Neural progenitor cell (in vitro differentiated cells): ENCODE measurements at regions not wholly inside any gene's neighbourhood (a gene's known extent, or its start where the extent isn't known, plus 50 kb on each side); places are given as distances from the start of the nearest gene placed in this dataset.

Experiments used
- DNase-seq: peaks from one replicate; pipeline ENCODE4 v3.0.0-alpha.2; 2016; ENCODE audit warnings: low spot score
- H2AFZ ChIP-seq: fragments of 200-600 bp; sonication (generic); replicated peaks from 2 replicates; pipeline ENCODE4 v1.6.1; 2016; ENCODE audit warnings: antibody characterized with exemption
- H3F3A ChIP-seq: fragments of 200-600 bp; sonication (generic); 2 replicates; pipeline ENCODE4 v1.6.1; 2016; ENCODE audit warnings: antibody characterized with exemption, low read depth
- H3K27ac ChIP-seq: fragments of 200-600 bp; sonication (generic); 2 replicates; pipeline ENCODE4 v1.5.1; 2016; ENCODE audit warnings: mild to moderate bottlenecking
- H3K27me3 ChIP-seq: fragments of 200-600 bp; sonication (generic); 2 replicates; pipeline ENCODE4 v1.6.1; 2016; ENCODE audit warnings: mild to moderate bottlenecking, moderate library complexity
- H3K36me3 ChIP-seq: fragments of 200-600 bp; sonication (generic); 2 replicates; pipeline ENCODE4 v1.5.1; 2016
- H3K4me1 ChIP-seq: fragments of 200-600 bp; sonication (generic); 2 replicates; pipeline ENCODE4 v1.6.1; 2016; ENCODE audit warnings: mixed run types
- H3K4me2 ChIP-seq: fragments of 200-600 bp; sonication (generic); 2 replicates; pipeline ENCODE4 v1.6.1; 2016
- H3K4me3 ChIP-seq: fragments of 200-600 bp; sonication (generic); 2 replicates; pipeline ENCODE4 v1.5.1; 2016
- H3K79me2 ChIP-seq: fragments of 200-600 bp; sonication (generic); 2 replicates; pipeline ENCODE4 v1.6.1; 2016; ENCODE audit warnings: low read depth
- H3K9ac ChIP-seq: fragments of 200-600 bp; sonication (generic); 2 replicates; pipeline ENCODE4 v1.6.1; 2016
- H3K9me3 ChIP-seq: fragments of 200-600 bp; sonication (generic); 2 replicates; pipeline ENCODE4 v1.5.1; 2016; ENCODE audit warnings: low read depth
- H4K20me1 ChIP-seq: fragments of 200-600 bp; sonication (generic); 2 replicates; pipeline ENCODE4 v1.6.1; 2016; ENCODE audit warnings: low read depth
- H3K27ac Mint-ChIP-seq: 3 replicates; pipeline ENCODE4 v1.8.0; 2021; ENCODE audit warnings: mixed read lengths
- H3K27me3 Mint-ChIP-seq: 2 replicates; pipeline ENCODE4 v1.8.0; 2022; ENCODE audit warnings: low read depth, mild to moderate bottlenecking, inconsistent platforms, moderate library complexity, mixed read lengths; ENCODE audit not compliant: insufficient read depth
- H3K36me3 Mint-ChIP-seq: 3 replicates; pipeline ENCODE4 v1.8.0; 2021; ENCODE audit warnings: mixed read lengths
- H3K4me1 Mint-ChIP-seq: 3 replicates; pipeline ENCODE4 v1.8.0; 2021; ENCODE audit warnings: mixed read lengths
- H3K4me3 Mint-ChIP-seq: 3 replicates; pipeline ENCODE4 v1.8.0; 2021; ENCODE audit warnings: mild to moderate bottlenecking, moderate library complexity, mixed read lengths
- H3K9me3 Mint-ChIP-seq: 3 replicates; pipeline ENCODE4 v1.8.0; 2020; ENCODE audit warnings: mixed read lengths
- EZH2 ChIP-seq: fragments of 200-600 bp; sonication (generic); IDR thresholded peaks from 2 replicates; pipeline ENCODE4 v1.6.1; 2017; ENCODE audit warnings: antibody characterized with exemption, mild to moderate bottlenecking, moderate library complexity
- EZH2phosphoT487 ChIP-seq: fragments of 200-600 bp; sonication (generic); IDR thresholded peaks from 2 replicates; pipeline ENCODE4 v1.6.1; 2017; ENCODE audit warnings: antibody characterized with exemption
- TF ChIP-seq, protein P1 (sequence below): fragments of 200-600 bp; sonication (generic); IDR thresholded peaks from 2 replicates; pipeline ENCODE4 v1.5.1; 2017; ENCODE audit warnings: antibody characterized with exemption, mild to moderate bottlenecking

DNA sequence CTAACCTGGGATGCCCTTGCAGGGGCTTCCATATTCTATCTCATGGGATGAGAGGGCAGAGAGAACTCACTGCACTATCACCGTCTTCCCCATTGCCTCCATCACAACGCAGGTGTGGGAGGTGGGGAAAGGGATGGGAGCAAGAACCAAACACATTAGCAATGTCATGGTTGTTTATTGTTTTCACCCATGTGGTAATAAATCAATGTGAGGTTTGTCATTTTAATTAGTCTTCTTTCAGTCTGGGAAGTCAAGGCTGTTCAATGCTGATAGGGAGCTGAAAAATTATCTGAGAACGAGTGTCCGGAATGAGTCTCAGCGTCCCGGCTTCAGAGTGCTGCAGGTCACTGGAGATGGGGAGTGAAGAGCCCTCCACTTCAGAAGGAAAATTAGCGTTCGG, 268.5 kb downstream of the DUSP10 start:
- Histone ChIP-seq H3K36me3 (no peaks in the 10 kb centered on the region), H3K9me3 (no peaks in the 10 kb centered on the region), H3K27ac (no peak overlapping the region), H3K27me3 (no peaks in the 10 kb centered on the region), H3K4me3 (no peak overlapping the region), H2AFZ (no peak overlapping the region), H3K9ac (no peak overlapping the region), H3K4me2 (no peak overlapping the region), H4K20me1 (no peaks in the 10 kb centered on the region), H3K79me2 (no peaks in the 10 kb centered on the region), H3F3A (no peaks in the 10 kb centered on the region), H3K4me1 (no peaks in the 10 kb centered on the region)
- Mint-ChIP-seq H3K4me3 (no peak overlapping the region), H3K27ac (no peak overlapping the region), H3K36me3 (no peaks in the 10 kb centered on the region), H3K27me3 (no peaks in the 10 kb centered on the region), H3K9me3 (no peaks in the 10 kb centered on the region), H3K4me1 (no peaks in the 10 kb centered on the region)
- no peak for DNase-seq
- TF ChIP-seq, protein P1, sequence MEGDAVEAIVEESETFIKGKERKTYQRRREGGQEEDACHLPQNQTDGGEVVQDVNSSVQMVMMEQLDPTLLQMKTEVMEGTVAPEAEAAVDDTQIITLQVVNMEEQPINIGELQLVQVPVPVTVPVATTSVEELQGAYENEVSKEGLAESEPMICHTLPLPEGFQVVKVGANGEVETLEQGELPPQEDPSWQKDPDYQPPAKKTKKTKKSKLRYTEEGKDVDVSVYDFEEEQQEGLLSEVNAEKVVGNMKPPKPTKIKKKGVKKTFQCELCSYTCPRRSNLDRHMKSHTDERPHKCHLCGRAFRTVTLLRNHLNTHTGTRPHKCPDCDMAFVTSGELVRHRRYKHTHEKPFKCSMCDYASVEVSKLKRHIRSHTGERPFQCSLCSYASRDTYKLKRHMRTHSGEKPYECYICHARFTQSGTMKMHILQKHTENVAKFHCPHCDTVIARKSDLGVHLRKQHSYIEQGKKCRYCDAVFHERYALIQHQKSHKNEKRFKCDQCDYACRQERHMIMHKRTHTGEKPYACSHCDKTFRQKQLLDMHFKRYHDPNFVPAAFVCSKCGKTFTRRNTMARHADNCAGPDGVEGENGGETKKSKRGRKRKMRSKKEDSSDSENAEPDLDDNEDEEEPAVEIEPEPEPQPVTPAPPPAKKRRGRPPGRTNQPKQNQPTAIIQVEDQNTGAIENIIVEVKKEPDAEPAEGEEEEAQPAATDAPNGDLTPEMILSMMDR, result no peak
- TF ChIP-seq EZH2 (no peak), EZH2phosphoT487 (no peak)

DNA sequence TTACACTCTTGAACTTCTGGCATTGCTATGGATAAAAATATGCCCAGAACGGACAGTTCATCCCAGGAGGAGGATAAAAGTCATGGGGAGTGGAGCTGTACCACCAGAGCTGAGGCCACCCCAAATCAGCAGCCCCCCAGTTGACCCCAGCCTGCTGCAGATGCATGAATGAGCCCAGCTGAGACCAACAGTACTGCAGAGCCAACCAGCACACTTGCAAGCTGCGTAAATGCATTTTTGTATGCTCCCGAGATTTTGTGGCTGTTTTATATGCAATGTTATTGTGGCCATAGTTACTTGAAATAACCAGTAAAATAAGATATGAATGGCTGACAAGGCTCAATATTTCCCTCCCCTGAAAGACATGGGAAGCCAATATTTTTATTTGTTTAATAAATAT, 264.6 kb downstream of the DUSP10 start:
- H3K9me3 Mint-ChIP-seq, result no peaks in the 10 kb centered on the region
- H3K9ac ChIP-seq, result no peak overlapping the region
- no peak overlapping the region for H3K4me3 ChIP-seq
- no peaks in the 10 kb centered on the region for H3K27me3 ChIP-seq
- H3K36me3 Mint-ChIP-seq, result no peaks in the 10 kb centered on the region
- no peaks in the 10 kb centered on the region for H4K20me1 ChIP-seq
- TF ChIP-seq, protein P1, result no peak
- no peak for TF ChIP-seq EZH2phosphoT487
- no peak for TF ChIP-seq EZH2
- no peaks in the 10 kb centered on the region for H3K4me1 ChIP-seq
- no peaks in the 10 kb centered on the region for H3K36me3 ChIP-seq
- no peak overlapping the region for H3K27ac Mint-ChIP-seq
- no peaks in the 10 kb centered on the region for H3F3A ChIP-seq
- no peak overlapping the region for H3K4me2 ChIP-seq
- H3K27me3 Mint-ChIP-seq, result no peaks in the 10 kb centered on the region
- H3K79me2 ChIP-seq, result no peaks in the 10 kb centered on the region
- no peak overlapping the region for H3K27ac ChIP-seq
- DNase-seq, result no peak
- no peak overlapping the region for H2AFZ ChIP-seq
- H3K9me3 ChIP-seq, result no peaks in the 10 kb centered on the region
- H3K4me1 Mint-ChIP-seq, result no peaks in the 10 kb centered on the region
- H3K4me3 Mint-ChIP-seq, result no peak overlapping the region

DNA sequence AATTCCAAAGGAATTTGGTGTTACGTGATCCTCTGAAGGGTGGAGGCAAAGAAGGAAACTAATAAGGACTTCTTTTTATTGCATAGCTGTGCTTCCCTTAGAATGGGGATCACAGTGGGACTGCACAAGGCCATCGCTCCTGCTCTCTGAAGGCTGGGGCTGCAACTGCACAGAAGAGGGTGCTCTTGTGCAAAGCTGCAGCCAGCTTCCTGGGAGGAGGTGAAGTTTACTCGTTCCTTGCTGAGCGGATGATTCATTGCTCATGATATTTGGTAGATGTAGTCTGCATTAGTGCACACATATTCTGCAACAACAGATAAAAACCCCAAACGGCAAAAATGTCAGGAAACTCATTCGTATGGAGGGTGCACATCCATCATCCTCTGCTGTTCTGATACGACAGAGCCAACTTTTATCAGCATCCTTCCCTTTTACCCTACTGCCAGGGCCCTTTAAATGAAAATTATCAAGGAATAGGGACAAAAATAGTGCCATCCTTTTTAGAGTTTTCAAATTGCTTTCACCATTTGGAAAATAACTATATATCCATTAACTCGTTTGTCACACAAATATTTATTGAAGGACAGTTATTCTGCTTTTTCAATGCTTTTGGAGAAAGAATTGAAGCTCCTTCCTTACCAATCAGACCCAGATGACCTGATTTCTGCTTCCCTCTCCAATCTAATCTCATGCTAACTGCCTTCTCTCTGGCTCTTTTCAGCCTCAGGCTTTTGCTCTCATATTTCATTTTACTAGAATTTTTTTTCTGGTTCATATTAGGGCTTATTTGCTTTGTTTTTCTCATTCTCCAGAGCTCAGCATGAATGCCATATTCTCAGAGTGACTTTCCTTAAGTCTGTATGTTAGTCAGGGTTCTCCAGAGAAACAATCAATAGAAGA, 263.6 kb downstream of the DUSP10 start:
- H3K79me2 ChIP-seq, result no peaks in the 10 kb centered on the region
- TF ChIP-seq EZH2 (no peak), EZH2phosphoT487 (no peak)
- TF ChIP-seq, protein P1, result peak; percentile 66
- DNase-seq, result peak; percentile 69
- no peak overlapping the region for H3K9ac ChIP-seq
- no peak overlapping the region for H2AFZ ChIP-seq
- Mint-ChIP-seq H3K27ac (no peak overlapping the region), H3K4me3 (no peak overlapping the region), H3K36me3 (no peaks in the 10 kb centered on the region), H3K27me3 (no peaks in the 10 kb centered on the region), H3K4me1 (no peaks in the 10 kb centered on the region), H3K9me3 (no peaks in the 10 kb centered on the region)
- no peaks in the 10 kb centered on the region for H3F3A ChIP-seq
- H3K4me3 ChIP-seq, result no peak overlapping the region
- H4K20me1 ChIP-seq, result no peaks in the 10 kb centered on the region
- no peak overlapping the region for H3K4me2 ChIP-seq
- no peaks in the 10 kb centered on the region for H3K36me3 ChIP-seq
- no peak overlapping the region for H3K27ac ChIP-seq
- H3K9me3 ChIP-seq, result no peaks in the 10 kb centered on the region
- no peaks in the 10 kb centered on the region for H3K27me3 ChIP-seq
- H3K4me1 ChIP-seq, result no peaks in the 10 kb centered on the region
